Liver (tissue), 8 donors: ENCODE measurements at regions not wholly inside any gene's neighbourhood (a gene's known extent, or its start where the extent isn't known, plus 50 kb on each side); places are given as distances from the start of the nearest gene placed in this dataset.

Experiments
- DNase-seq: peaks from one replicate; pipeline ENCODE4 v3.0.0-alpha.2; 2017; ENCODE audit warnings: low spot score
- H3K27ac ChIP-seq, 2 donors: one replicate each; pipeline ENCODE4 v1.7.0; 2013; ENCODE audit warnings: inconsistent platforms in 2 of 2, low read length in 2 of 2, control low read depth in 1 of 2, low read depth in 1 of 2, mild to moderate bottlenecking in 1 of 2
- H3K27me3 ChIP-seq, 4 donors: one replicate each; pipeline versions ENCODE4 v1.6.1 to v1.7.0; 2013; ENCODE audit warnings: low read length in 3 of 4, inconsistent platforms in 1 of 4, mild to moderate bottlenecking in 1 of 4, moderate library complexity in 1 of 4; ENCODE audit not compliant: control insufficient read depth in 4 of 4, insufficient read depth in 4 of 4
- H3K36me3 ChIP-seq, 4 donors: one replicate each; pipeline versions ENCODE4 v1.6.1 to v1.7.0; 2013; ENCODE audit warnings: low read length in 3 of 4, mild to moderate bottlenecking in 3 of 4, low read depth in 1 of 4, moderate library complexity in 1 of 4; ENCODE audit not compliant: control insufficient read depth in 4 of 4, insufficient read depth in 3 of 4
- H3K4me1 ChIP-seq, 4 donors: one replicate each; pipeline versions ENCODE4 v1.6.1 to v1.7.0; 2013; ENCODE audit warnings: low read length in 3 of 4, mild to moderate bottlenecking in 3 of 4, moderate library complexity in 1 of 4; ENCODE audit not compliant: control insufficient read depth in 4 of 4, insufficient read depth in 4 of 4
- H3K4me3 ChIP-seq, 3 donors: one replicate each; pipeline versions ENCODE4 v1.6.1 to v1.7.0; 2013; ENCODE audit warnings: low read length in 3 of 3, control low read depth in 1 of 3, low read depth in 1 of 3, mild to moderate bottlenecking in 1 of 3
- H3K9ac ChIP-seq, 2 donors: one replicate each; pipeline ENCODE4 v1.7.0; 2013; ENCODE audit warnings: low read length in 2 of 2, mild to moderate bottlenecking in 2 of 2, moderate library complexity in 2 of 2, control low read depth in 1 of 2, low read depth in 1 of 2
- H3K9me3 ChIP-seq, 4 donors: one replicate each; pipeline versions ENCODE4 v1.6.1 to v1.7.0; 2013; ENCODE audit warnings: low read length in 3 of 4; ENCODE audit not compliant: control insufficient read depth in 4 of 4
- ATF3 ChIP-seq: IDR thresholded peaks from 2 replicates; pipeline ENCODE4 v1.6.1; 2016; ENCODE audit warnings: antibody characterized with exemption
- CTCF ChIP-seq: fragments of 150-350 bp; IDR thresholded peaks from 2 replicates; pipeline ENCODE4 v1.5.1; 2017; ENCODE audit warnings: improper control_type of control experiment, low read depth, low read length; ENCODE audit not compliant: missing input control
- EGR1 ChIP-seq, 2 donors: IDR thresholded peaks; 2 replicates each; pipeline ENCODE4 v1.6.1; 2016 to 2018; ENCODE audit warnings: antibody characterized with exemption in 2 of 2, low read depth in 2 of 2
- FOXA1 ChIP-seq: IDR thresholded peaks from 2 replicates; pipeline ENCODE4 v1.6.1; 2016; ENCODE audit warnings: antibody characterized with exemption
- FOXA2 ChIP-seq: IDR thresholded peaks from 2 replicates; pipeline ENCODE4 v1.6.1; 2016; ENCODE audit warnings: antibody characterized with exemption
- GABPA ChIP-seq, 2 donors: IDR thresholded peaks in 1 of 2; conservative IDR thresholded peaks in 1 of 2; 2 replicates each; pipeline ENCODE4 v1.6.1; 2016; ENCODE audit warnings: antibody characterized with exemption in 2 of 2, mild to moderate bottlenecking in 1 of 2, moderate library complexity in 1 of 2
- HNF4A ChIP-seq, 2 donors: conservative IDR thresholded peaks; 2 replicates each; pipeline ENCODE4 v1.6.1; 2016; ENCODE audit warnings: antibody characterized with exemption in 2 of 2, mild to moderate bottlenecking in 2 of 2
- HNF4G ChIP-seq: IDR thresholded peaks from 2 replicates; pipeline ENCODE4 v1.6.1; 2016; ENCODE audit warnings: antibody characterized with exemption
- JUND ChIP-seq, 2 donors: IDR thresholded peaks; 2 replicates each; pipeline ENCODE4 v1.6.1; 2016; ENCODE audit warnings: antibody characterized with exemption in 2 of 2
- MAX ChIP-seq: IDR thresholded peaks from 2 replicates; pipeline ENCODE4 v1.6.1; 2016; ENCODE audit warnings: antibody characterized with exemption
- NR2F2 ChIP-seq: IDR thresholded peaks from 2 replicates; pipeline ENCODE4 v1.6.1; 2016; ENCODE audit warnings: antibody characterized with exemption
- RAD21 ChIP-seq, 2 donors: IDR thresholded peaks; 2 replicates each; pipeline ENCODE4 v1.6.1; 2016; ENCODE audit warnings: antibody characterized with exemption in 2 of 2, mild to moderate bottlenecking in 2 of 2
- REST ChIP-seq: IDR thresholded peaks from 2 replicates; pipeline ENCODE4 v1.6.1; 2016; ENCODE audit warnings: antibody characterized with exemption, mild to moderate bottlenecking
- RXRA ChIP-seq, 2 donors: IDR thresholded peaks; 2 replicates each; pipeline ENCODE4 v1.6.1; 2017 to 2018; ENCODE audit warnings: antibody characterized with exemption in 2 of 2, mild to moderate bottlenecking in 1 of 2
- SP1 ChIP-seq: IDR thresholded peaks from 2 replicates; pipeline ENCODE4 v1.6.1; 2018; ENCODE audit warnings: antibody characterized with exemption, mild to moderate bottlenecking
- TAF1 ChIP-seq: conservative IDR thresholded peaks from 2 replicates; pipeline ENCODE4 v1.6.1; 2016; ENCODE audit warnings: antibody characterized with exemption, mild to moderate bottlenecking
- YY1 ChIP-seq: IDR thresholded peaks from 2 replicates; pipeline ENCODE4 v1.6.1; 2016; ENCODE audit warnings: antibody characterized with exemption, mild to moderate bottlenecking
- ZBTB33 ChIP-seq: IDR thresholded peaks from 2 replicates; pipeline ENCODE4 v1.6.1; 2016; ENCODE audit warnings: antibody characterized with exemption
- WGBS: extraction: QIAGEN DNeasy Blood & Tissue Kit; methylation state at CpG from one replicate; pipeline ENCODE4 v1.1.7; 2013; 5-methylcytosine and 5-hydroxymethylcytosine counted together
- donor health status: healthy.
- donor health status: healthy.
- donor health status: healthy.
- donor health status: healthy.
- donor health status: healthy.

- 82% methylated on average over 1 of the region's 1 CpG for WGBS
- Histone ChIP-seq H3K36me3 (no peaks in the 10 kb centered on the region), H3K9ac (no peak overlapping the region), H3K27me3 (peaks cover 0 to 3% (median 0%) of the 10 kb centered on the region in 4 donors), H3K9me3 (no peaks in the 10 kb centered on the region), H3K4me1 (no peaks in the 10 kb centered on the region), H3K27ac (no peak overlapping the region), H3K4me3 (no peak overlapping the region)
- no peak for DNase-seq
- TF ChIP-seq HNF4A (conservative IDR thresholded peaks at IDR 0.05) (no peak), HNF4G (no peak), NR2F2 (no peak), YY1 (no peak), ZBTB33 (no peak), JUND (IDR thresholded peaks at IDR 0.05) (no peak), EGR1 (IDR thresholded peaks at IDR 0.05; ENCODE audit: low read depth in 2 of 2) (no peak), RXRA (IDR thresholded peaks at IDR 0.05) (no peak), FOXA2 (no peak), FOXA1 (no peak), RAD21 (IDR thresholded peaks at IDR 0.05) (no peak), REST (no peak), ATF3 (no peak), CTCF (no peak), GABPA (IDR thresholded peaks at IDR 0.05 in 1 of 2, conservative IDR thresholded peaks at IDR 0.05 in 1 of 2) (no peak), TAF1 (no peak), MAX (no peak), SP1 (no peak)
Measured at GRCh38 chr18:77505499-77505898, 255.9 kb downstream of the GALR1 start.
